GM18508 (cell line): ENCODE measurements at regions not wholly inside any gene's neighbourhood (a gene's known extent, or its start where the extent isn't known, plus 50 kb on each side); places are given as distances from the start of the nearest gene placed in this dataset.

Experiments
- ATAC-seq: cut with Tn5 transposase; IDR thresholded peaks from one replicate; pipeline ENCODE4 v1.9.1; 2021; ENCODE audit warnings: moderate number of reproducible peaks; ENCODE audit not compliant: insufficient read depth, unreplicated experiment

- no peak for ATAC-seq
These were observed 92.9 kb downstream of the TXNL1 start for GRCh38 chr18:56545464-56545863.

GRCh38 chr18:56542476-56542875 is 95.9 kb downstream of the TXNL1 start:
- ATAC-seq: no peak

- no peak for ATAC-seq
These were observed 96.6 kb downstream of the TXNL1 start for GRCh38 chr18:56541793-56542192.

- no peak for ATAC-seq
These were observed 97.1 kb downstream of the TXNL1 start for GRCh38 chr18:56541340-56541739.

- no peak for ATAC-seq
These were observed 99.6 kb downstream of the TXNL1 start for GRCh38 chr18:56538746-56539145.

- ATAC-seq: peak; percentile 92
These were observed 106.1 kb downstream of the TXNL1 start for GRCh38 chr18:56532176-56532840.

- no peak for ATAC-seq
These were observed 115.6 kb downstream of the TXNL1 start for GRCh38 chr18:56522816-56523215.

GRCh38 chr18:56521263-56521662 is 117.1 kb downstream of the TXNL1 start:
- no peak for ATAC-seq

GRCh38 chr18:56517761-56518160 is 120.6 kb downstream of the TXNL1 start:
- no peak for ATAC-seq

- ATAC-seq: no peak
These were observed 121.2 kb downstream of the TXNL1 start for GRCh38 chr18:56517196-56517595.

- no peak for ATAC-seq
These were observed 121.6 kb downstream of the TXNL1 start for GRCh38 chr18:56516789-56517188.

GRCh38 chr18:56515522-56515921 is 122.9 kb downstream of the TXNL1 start:
- no peak for ATAC-seq

GRCh38 chr18:56511996-56512395 is 126.4 kb downstream of the TXNL1 start:
- peak; percentile 75 for ATAC-seq

GRCh38 chr18:56510108-56510507 is 128.3 kb downstream of the TXNL1 start:
- ATAC-seq: no peak

- ATAC-seq: no peak
These were observed 128.7 kb downstream of the TXNL1 start for GRCh38 chr18:56509656-56510055.

- no peak for ATAC-seq
These were observed 129.9 kb downstream of the TXNL1 start for GRCh38 chr18:56508370-56509036.

- ATAC-seq: no peak
These were observed 132.4 kb downstream of the TXNL1 start for GRCh38 chr18:56505971-56506370.

- no peak for ATAC-seq
These were observed 133.1 kb downstream of the TXNL1 start for GRCh38 chr18:56505293-56505692.

GRCh38 chr18:56501896-56502295 is 136.5 kb downstream of the TXNL1 start:
- no peak for ATAC-seq

GRCh38 chr18:56495884-56496283 is 142.5 kb downstream of the TXNL1 start:
- ATAC-seq: no peak

- ATAC-seq: no peak
These were observed 144.9 kb downstream of the TXNL1 start for GRCh38 chr18:56493531-56493930.

- no peak for ATAC-seq
These were observed 146.3 kb downstream of the TXNL1 start for GRCh38 chr18:56492136-56492535.
